EH (cell line): ENCODE measurements at regions not wholly inside any gene's neighbourhood (a gene's known extent, or its start where the extent isn't known, plus 50 kb on each side); places are given as distances from the start of the nearest gene placed in this dataset.

Source experiments
- DNase-seq: peaks from one replicate; pipeline ENCODE4 v3.0.0-alpha.2; 2015; ENCODE audit warnings: low read depth

GRCh38 chr2:150663143-150663542, 175.7 kb upstream of the RND3 start:
- peak; percentile 92 for DNase-seq

DNA sequence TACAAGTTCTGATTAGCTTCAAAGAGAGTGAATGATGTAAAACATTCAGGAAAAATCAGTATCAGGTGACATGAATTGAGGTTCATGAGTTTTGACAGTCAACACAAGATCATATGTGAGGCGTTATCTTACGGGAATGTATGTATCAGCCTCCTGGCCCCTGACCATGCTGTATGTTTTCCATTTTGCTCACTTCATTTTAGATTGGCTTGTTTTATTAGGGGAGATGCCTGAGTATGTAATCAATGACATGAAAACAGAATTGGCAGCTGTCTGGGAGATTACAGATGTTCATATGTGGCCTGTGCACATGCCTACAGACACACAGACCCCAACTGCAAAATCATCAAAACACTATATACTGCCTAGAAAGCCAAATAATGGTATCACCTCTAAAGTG, 168.5 kb upstream of the RND3 start:
- DNase-seq, result no peak

GRCh38 chr2:150653351-150653750, 165.9 kb upstream of the RND3 start:
- DNase-seq, result no peak

GRCh38 chr2:150647943-150648342, 160.5 kb upstream of the RND3 start:
- DNase-seq, result no peak

DNA sequence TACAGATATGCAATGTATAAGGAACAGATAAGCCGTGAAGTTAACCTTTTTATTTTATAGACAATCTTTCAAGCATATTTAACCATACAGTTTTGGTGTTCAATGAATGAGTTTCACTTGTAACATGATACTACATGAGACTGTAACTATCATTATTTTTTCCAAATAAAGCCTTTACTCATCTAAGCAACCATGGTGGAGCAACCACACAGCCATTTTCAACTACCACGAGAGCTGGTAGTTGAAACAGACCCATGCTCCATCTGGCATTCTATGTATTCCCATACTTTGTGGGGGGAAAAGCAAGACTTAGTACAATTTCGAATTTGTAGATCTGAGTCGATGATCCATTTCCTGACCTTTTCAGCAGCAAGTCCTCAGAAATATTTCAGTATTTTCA, 159.3 kb upstream of the RND3 start:
- no peak for DNase-seq

DNA sequence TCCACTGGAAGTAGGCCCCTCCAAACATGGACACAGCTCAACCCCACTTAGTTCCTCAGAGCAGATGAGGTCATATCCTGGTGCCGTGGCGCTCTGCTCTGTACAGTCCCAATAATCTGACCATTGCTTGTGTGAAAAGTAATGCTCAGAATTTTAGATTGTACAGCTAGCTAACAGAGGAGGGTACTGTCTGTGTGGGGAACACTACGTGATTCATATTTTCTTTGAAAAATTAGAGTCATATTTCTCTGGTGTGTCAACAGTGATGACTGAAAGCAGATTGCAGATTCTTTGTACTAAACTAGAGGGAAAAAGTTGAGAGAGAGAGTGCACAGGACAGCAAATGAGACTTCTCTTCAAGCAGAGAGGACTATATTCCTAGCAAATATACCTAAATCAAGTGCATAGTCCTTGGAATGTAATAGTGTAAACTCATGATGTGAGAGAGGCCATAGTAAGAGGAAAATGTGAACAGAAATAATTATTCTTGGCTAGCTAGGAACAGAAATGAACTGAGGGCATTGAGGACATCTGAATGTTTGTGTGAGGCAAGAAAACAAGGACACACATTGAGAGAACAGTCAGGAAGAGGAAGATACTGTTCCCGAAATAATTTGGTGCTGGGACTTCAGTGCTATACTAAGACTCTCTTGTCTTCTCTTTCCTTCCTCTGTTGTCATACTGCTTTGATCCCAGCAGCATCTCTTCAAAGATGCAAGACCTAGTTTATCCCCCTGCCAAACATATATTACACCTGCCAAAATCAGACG, 157.0 kb upstream of the RND3 start:
- peak; percentile 75 for DNase-seq

- DNase-seq, result no peak
Measured at GRCh38 chr2:150643114-150643725, 155.8 kb upstream of the RND3 start.

- DNase-seq, result peak; percentile 48
Measured at GRCh38 chr2:150640039-150640438, 152.6 kb upstream of the RND3 start.

DNA sequence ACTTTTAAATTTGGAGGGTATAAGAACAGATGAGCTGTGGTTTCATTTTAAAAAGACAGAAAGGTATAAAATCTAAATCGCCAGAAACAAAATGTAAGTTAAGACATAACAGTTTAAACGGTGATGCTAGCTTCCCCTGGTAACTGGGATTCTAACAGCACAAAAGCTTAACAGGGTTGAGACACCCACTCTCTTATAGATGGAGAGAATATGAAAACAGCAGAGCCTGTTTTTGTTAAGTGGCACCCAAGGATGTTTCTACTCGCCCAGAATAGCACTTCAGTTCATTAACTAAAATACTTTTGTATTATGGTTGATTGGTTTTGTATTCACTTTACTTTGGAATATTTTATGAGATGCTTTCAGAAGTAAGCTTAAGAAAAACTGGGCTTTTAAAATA, 151.9 kb upstream of the RND3 start:
- no peak for DNase-seq

DNA sequence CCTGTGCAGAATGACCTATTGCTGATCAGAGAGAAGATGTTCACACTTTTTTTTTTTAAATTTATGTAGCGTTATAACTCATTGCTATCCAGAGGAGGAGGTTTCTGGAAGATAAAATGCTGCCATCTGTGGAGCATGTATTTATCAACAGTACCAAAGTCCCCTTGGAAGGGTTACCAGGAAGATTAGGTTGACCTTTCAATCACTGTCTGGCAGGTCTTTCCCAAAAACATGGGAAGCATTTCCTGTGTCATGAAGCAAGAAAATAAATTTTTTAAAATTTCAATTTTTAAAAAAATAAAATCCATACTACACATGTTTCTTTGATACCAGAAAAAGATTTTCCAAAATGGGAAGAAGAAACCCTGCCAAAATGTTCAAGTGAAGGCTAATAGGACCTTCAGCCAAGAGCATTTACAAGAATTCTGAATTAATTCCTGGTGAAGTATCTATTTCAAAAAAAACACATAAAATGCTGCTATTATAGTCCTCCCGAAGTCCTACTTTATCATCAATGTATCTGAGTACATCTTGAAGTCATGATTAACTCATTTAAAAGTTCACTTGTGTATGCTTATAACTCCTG, 143.9 kb upstream of the RND3 start:
- no peak for DNase-seq

GRCh38 chr2:150630587-150631235, 143.2 kb upstream of the RND3 start:
- peak; percentile 73 for DNase-seq

- peak; percentile 64 for DNase-seq
Measured at GRCh38 chr2:150627526-150627925, 140.1 kb upstream of the RND3 start.

DNA sequence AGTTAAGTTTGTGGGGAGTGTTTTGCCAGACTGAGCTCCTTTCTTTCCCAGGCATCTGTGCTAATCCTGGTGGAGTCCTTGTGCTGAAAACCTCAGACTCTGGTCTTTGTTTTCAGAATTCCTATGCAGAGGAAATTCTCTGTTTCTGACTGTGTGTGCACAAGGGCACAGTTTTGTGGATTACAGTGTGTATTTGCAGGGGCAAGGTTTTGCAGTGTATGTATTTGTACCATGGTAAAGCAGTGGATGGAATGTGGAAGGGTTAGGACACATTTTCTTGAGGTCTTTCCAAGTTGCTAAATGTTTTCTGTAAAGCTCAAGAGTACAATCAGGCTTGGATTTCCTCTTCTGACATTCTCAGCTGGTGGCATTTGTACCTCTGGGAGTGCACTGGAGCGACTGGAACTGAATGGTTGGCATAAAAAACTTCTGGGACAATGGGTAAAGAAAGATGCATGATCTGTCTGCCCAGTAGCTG, 139.5 kb upstream of the RND3 start:
- DNase-seq, result peak; percentile 63

DNA sequence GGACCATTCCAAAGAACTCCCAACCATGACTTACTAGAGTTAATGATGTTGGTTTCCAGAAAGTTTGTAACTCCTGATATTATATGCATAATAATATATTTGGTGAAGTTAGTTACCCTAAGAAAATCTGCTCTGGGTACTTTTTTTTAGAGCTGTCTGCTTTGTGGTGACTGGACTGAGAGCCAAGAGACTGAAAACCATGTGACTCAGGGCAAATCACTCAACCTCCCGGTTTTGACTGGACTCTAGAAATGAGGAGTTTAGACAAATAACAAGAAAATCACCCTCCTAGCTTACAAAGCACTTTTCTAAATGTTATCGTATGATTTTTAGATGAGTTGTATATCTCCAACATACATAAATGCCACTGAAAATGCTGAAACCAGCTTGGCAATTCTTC, 138.3 kb upstream of the RND3 start:
- no peak for DNase-seq

GRCh38 chr2:150625303-150625702, 137.8 kb upstream of the RND3 start:
- DNase-seq, result peak; percentile 39

- peak; percentile 44 for DNase-seq
Measured at GRCh38 chr2:150624001-150624401, 136.5 kb upstream of the RND3 start.

DNA sequence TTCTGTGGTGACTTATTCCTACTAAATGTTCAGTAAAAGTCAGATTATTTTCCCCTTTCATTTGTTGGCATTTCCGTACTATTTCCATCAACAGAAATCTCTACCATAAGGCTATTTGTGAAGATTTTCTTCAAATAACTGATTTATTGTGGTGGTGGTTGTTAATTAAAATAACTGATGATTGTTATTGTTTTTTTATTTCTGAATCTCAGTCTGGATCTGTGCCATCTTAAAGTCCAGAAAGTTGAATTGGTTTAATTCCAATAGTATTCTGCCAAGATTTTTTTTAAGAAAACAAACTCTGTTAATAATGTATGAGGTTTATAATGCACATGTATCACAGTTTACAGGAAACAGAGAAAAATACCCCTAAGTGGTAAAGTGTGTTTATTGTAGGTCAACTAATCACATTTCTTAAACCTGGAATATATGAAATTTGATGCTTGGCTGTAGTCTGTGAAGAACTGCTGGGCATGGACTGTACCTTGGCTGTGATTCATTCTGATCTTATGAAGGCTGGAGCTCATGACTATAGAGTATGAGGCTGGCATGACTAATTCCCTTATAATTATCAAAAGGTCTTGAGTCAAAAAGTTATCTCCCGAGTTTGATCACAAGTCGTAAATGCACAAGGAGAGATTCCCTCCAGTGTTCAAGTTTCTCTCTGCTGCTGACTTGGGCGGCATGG, 134.2 kb upstream of the RND3 start:
- DNase-seq, result peak; percentile 85

DNA sequence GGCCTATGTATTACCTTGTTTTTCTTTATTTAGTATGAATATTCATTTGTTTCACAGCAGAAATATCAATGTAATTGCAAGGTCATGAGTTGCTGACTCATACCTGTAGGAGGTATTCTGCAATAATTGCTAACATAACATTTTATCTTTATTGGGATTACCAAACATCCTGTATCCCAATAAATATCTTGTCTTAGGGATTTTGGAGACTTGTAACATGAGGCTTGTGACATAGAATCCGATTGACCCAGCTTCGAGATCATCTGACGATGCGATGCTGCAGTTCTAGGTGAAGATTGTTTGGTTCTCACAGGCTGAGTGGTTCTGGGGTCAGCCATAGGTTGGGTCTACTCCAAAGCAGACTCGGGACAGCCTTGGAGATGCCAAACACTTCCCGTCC, 133.4 kb upstream of the RND3 start:
- peak; percentile 33 for DNase-seq

DNA sequence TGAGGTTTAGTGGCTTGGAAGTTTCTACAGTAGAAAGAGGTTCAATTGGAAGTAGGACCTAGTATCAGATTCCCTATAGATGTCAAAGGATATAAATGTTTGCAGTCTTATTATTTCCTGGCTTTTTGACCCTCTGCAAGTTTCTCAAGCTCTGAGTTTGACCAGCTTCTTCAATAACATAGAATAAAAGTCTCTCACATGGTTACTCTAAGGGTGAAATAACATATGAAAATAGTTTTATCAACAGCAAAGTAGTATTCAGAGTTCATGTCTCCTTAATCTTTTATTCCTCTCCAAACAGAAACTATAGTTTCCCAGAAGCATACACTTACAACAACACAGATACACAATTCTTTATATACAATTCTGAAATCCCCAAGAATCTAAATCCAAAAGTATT, 132.9 kb upstream of the RND3 start:
- DNase-seq, result no peak

DNA sequence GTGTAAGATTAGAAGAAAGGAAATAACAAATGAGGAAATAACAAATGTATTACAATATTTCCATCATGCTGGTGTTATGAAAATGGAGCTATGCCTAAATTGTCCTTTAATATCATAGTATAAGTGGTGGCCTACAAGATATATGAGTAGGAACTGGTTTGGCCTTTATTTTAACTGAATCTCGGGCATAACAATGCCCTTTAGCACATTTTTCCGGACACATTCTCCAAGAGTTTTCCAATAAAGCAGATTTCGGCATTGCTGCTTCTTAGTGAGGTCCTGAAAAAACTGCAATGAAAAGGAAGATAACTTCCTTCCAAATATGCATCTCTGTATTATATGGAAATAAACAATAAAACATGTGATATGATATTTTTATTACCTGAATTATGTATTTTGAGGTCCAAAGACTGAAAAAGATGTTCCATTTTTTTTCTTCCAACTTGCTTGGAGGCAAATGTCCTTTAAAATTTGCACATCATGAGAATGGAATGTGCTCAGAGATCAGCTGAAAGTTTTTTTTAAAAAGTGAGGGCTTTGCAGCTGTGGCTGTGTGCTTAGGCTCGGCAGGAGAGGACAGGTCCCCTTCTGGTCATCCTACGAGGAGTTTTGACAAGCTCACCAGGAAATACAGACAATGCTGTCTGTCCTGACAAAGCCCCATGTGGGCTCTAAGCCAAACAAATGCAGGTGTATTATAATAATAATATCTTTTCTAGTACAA, 132.3 kb upstream of the RND3 start:
- peak; percentile 84 for DNase-seq

GRCh38 chr2:150618245-150618895, 130.9 kb upstream of the RND3 start:
- no peak for DNase-seq
